ENCODE measurements at regions not wholly inside any gene's neighbourhood (a gene's known extent, or its start where the extent isn't known, plus 50 kb on each side); places are given as distances from the start of the nearest gene placed in this dataset.

GRCh38 chr6:167643223-167643622 is 183.5 kb upstream of the AFDN start:
- ChIA-PET CTCF (no interaction called here), POLR2A (no interaction called here)
- no peak for DNase-seq (ENCODE audit: low read depth, low spot score)
- Histone ChIP-seq H3K9me3 (ENCODE audit: control insufficient read depth, insufficient read depth, low read length) (peaks cover 48% of the 10 kb centered on the region), H3K27ac (ENCODE audit: low read depth, low read length) (no peak overlapping the region), H3K27me3 (ENCODE audit: control insufficient read depth, insufficient read depth, low read length) (no peaks in the 10 kb centered on the region), H3K4me3 (ENCODE audit: low read depth, low read length) (no peak overlapping the region)
- TF ChIP-seq, protein P1, sequence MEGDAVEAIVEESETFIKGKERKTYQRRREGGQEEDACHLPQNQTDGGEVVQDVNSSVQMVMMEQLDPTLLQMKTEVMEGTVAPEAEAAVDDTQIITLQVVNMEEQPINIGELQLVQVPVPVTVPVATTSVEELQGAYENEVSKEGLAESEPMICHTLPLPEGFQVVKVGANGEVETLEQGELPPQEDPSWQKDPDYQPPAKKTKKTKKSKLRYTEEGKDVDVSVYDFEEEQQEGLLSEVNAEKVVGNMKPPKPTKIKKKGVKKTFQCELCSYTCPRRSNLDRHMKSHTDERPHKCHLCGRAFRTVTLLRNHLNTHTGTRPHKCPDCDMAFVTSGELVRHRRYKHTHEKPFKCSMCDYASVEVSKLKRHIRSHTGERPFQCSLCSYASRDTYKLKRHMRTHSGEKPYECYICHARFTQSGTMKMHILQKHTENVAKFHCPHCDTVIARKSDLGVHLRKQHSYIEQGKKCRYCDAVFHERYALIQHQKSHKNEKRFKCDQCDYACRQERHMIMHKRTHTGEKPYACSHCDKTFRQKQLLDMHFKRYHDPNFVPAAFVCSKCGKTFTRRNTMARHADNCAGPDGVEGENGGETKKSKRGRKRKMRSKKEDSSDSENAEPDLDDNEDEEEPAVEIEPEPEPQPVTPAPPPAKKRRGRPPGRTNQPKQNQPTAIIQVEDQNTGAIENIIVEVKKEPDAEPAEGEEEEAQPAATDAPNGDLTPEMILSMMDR (IDR thresholded peaks at IDR 0.05; ENCODE audit: low read depth, low read length) = no peak

- Histone ChIP-seq H3K27ac (ENCODE audit: low read depth, low read length) (no peak overlapping the region), H3K4me3 (ENCODE audit: low read depth, low read length) (no peak overlapping the region), H3K27me3 (ENCODE audit: control insufficient read depth, insufficient read depth, low read length) (no peaks in the 10 kb centered on the region), H3K9me3 (ENCODE audit: control insufficient read depth, insufficient read depth, low read length) (peaks cover 53% of the 10 kb centered on the region)
- no peak for DNase-seq (ENCODE audit: low read depth, low spot score)
- POLR2A ChIA-PET = no interaction called here
- TF ChIP-seq, protein P1 (IDR thresholded peaks at IDR 0.05; ENCODE audit: low read depth, low read length) = no peak
- CTCF ChIA-PET = no interaction called here
These were observed 183.0 kb upstream of the AFDN start for GRCh38 chr6:167643716-167644115.

DNA sequence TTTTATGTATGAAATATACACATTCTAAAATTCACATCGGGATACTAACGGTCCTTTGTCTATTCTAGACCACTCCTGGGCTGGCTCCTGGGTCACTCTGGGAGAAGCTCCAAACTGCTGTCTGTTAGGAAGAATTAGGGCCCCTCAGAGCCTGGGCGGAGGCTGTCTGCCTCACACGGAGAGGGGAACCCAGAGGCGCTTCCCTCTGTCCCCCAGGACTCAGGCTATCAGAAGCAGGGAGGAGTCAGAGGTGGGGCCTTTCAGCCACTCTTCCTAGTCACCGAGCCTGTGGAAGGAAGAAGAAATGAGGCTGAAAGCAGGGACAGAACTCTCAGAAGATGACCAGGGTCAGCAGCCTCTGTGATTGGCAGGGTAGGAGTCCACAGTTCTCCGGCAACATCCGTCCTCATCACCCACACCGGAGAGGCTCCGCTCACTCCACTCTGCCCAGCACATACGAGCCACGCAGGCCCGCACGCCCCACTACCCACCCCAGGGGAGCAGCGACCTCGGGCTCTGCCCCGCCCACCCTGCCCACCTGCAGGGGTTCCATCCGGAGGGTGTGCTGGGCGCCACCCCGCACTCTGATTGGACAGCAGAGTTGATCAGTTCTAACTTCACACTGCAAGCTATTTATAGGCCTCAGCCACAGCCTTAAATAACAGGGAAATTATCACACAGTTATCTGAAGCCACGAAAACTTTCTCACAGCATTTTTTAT is 182.1 kb upstream of the AFDN start:
- TF ChIP-seq, protein P1 (IDR thresholded peaks at IDR 0.05; ENCODE audit: low read depth, low read length) = no peak
- Histone ChIP-seq H3K9me3 (ENCODE audit: control insufficient read depth, insufficient read depth, low read length) (peaks cover 61% of the 10 kb centered on the region), H3K27me3 (ENCODE audit: control insufficient read depth, insufficient read depth, low read length) (no peaks in the 10 kb centered on the region), H3K27ac (ENCODE audit: low read depth, low read length) (no peak overlapping the region), H3K4me3 (ENCODE audit: low read depth, low read length) (no peak overlapping the region)
- ChIA-PET CTCF (no interaction called here), POLR2A (no interaction called here)
- DNase-seq (ENCODE audit: low read depth, low spot score) = no peak

DNA sequence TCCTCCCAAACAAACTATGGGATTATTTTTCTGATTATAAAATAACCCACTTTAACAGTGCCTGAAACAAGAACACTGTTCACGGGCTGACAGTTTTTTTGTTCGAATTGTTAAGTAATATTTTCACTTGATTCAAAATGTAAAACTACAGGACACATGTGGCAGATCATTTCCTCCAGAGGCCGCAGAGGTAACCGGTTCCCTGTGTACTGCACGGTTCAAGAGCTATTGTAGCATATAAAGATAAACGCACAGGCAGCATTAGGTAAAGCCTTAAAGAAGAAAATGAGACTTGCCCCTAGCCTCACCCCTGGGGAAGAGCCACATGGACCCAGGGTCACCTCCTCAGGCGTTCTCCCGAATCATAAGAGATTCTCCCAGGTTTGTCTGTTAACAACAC is 181.3 kb upstream of the AFDN start:
- Histone ChIP-seq H3K9me3 (ENCODE audit: control insufficient read depth, insufficient read depth, low read length) (peaks cover 66% of the 10 kb centered on the region), H3K27me3 (ENCODE audit: control insufficient read depth, insufficient read depth, low read length) (no peaks in the 10 kb centered on the region), H3K27ac (ENCODE audit: low read depth, low read length) (no peak overlapping the region), H3K4me3 (ENCODE audit: low read depth, low read length) (no peak overlapping the region)
- CTCF ChIA-PET = no interaction called here
- no peak for DNase-seq (ENCODE audit: low read depth, low spot score)
- POLR2A ChIA-PET = no interaction called here
- TF ChIP-seq, protein P1 (IDR thresholded peaks at IDR 0.05; ENCODE audit: low read depth, low read length) = no peak

DNA sequence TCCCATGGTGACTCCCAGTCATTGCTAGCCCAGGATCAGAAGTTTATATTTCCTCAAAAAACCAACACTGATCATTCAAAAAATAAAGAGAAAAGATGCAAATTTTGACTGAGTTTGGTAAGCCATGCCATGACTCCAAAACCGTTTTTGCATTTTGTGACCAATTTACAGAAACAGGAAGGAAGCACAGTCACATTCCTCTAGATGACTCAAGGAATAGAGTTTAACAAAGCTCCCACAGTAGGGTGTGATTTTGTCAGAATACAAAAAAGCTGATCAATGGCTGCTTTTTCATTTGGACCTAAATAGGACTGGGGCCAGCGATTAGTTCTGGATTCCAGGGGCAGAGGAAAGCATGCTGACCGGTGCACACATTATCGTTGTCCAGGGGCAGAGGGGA is 179.4 kb upstream of the AFDN start:
- CTCF ChIA-PET = no interaction called here

More for the DNA sequence above, 179.4 kb upstream of the AFDN start:
- POLR2A ChIA-PET = no interaction called here
- DNase-seq (ENCODE audit: low read depth, low spot score) = no peak
- H3K4me3 ChIP-seq (ENCODE audit: low read depth, low read length) = no peak overlapping the region
- H3K27me3 ChIP-seq (ENCODE audit: control insufficient read depth, insufficient read depth, low read length) = no peaks in the 10 kb centered on the region
- TF ChIP-seq, protein P1 (IDR thresholded peaks at IDR 0.05; ENCODE audit: low read depth, low read length) = no peak
- no peak overlapping the region for H3K27ac ChIP-seq (ENCODE audit: low read depth, low read length)
- H3K9me3 ChIP-seq (ENCODE audit: control insufficient read depth, insufficient read depth, low read length) = peaks cover 83% of the 10 kb centered on the region
